C4-2B (cell line): ENCODE measurements at regions not wholly inside any gene's neighbourhood (a gene's known extent, or its start where the extent isn't known, plus 50 kb on each side); places are given as distances from the start of the nearest gene placed in this dataset.

Experiments
- CTCF ChIP-seq: fragments of 450-650 bp; conservative IDR thresholded peaks from 2 replicates; pipeline ENCODE4 v1.5.1; 2017; ENCODE audit warnings: mild to moderate bottlenecking
- ZFX ChIP-seq: fragments of 450-650 bp; IDR thresholded peaks from 2 replicates; pipeline ENCODE4 v1.6.1; 2017

DNA sequence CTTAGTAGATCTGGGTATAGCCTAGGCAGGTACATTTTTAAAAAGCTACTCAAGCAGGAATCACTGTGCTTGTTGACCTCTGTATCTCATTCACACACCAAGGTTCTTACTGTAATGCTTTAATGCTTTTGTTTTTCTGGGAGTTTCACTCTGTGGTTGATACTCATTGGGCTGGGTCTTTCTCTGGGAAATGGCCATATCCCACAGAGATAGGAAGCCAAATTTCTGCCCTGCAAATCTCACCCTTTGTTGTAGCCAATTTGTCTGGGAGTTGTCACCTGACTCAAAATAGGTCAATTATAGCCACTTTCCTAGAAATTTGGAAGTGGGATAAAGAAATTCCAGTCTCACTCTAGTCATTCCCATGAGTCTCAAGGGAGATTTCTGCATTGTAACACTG lies 195.8 kb upstream of the BDNF start:
- TF ChIP-seq CTCF: no peak
- TF ChIP-seq ZFX: no peak
